Immature natural killer cell (primary cell): ENCODE measurements at regions not wholly inside any gene's neighbourhood (a gene's known extent, or its start where the extent isn't known, plus 50 kb on each side); places are given as distances from the start of the nearest gene placed in this dataset.
A peak's percentile ranks its signal among the peaks of the same experiment; 100 is the strongest.
"Not testable (repeated sequence)": the region's sequence is repeated elsewhere in the genome, so short reads cannot be mapped to it uniquely, and the experiment has no call there.

Source experiments
- DNase-seq, 3 donors: peaks; one replicate each; pipeline ENCODE4 v3.0.0; 2022; ENCODE audit warnings: mixed read lengths in 1 of 3
- H3K27ac Mint-ChIP-seq, 6 donors: one replicate each; pipeline ENCODE4 v1.8.0; 2020; ENCODE audit warnings: mixed read lengths in 6 of 6, mild to moderate bottlenecking in 5 of 6, inconsistent platforms in 4 of 6, moderate library complexity in 3 of 6
- H3K27me3 Mint-ChIP-seq, 3 donors: one replicate each; pipeline ENCODE4 v1.8.0; 2020 to 2021; ENCODE audit warnings: low read depth in 3 of 3, mild to moderate bottlenecking in 3 of 3, mixed read lengths in 3 of 3, moderate library complexity in 3 of 3, inconsistent platforms in 1 of 3
- H3K36me3 Mint-ChIP-seq, 3 donors: one replicate each; pipeline ENCODE4 v1.8.0; 2020; ENCODE audit warnings: mixed read lengths in 3 of 3, inconsistent platforms in 2 of 3, mild to moderate bottlenecking in 2 of 3
- H3K4me1 Mint-ChIP-seq, 2 donors: one replicate each; pipeline ENCODE4 v1.8.0; 2020; ENCODE audit warnings: inconsistent platforms in 2 of 2, mild to moderate bottlenecking in 2 of 2, mixed read lengths in 2 of 2, moderate library complexity in 1 of 2
- H3K4me3 Mint-ChIP-seq, 5 donors: one replicate each; pipeline ENCODE4 v1.8.0; 2020; ENCODE audit warnings: mild to moderate bottlenecking in 5 of 5, mixed read lengths in 5 of 5, inconsistent platforms in 3 of 5, moderate library complexity in 3 of 5
- H3K9me3 Mint-ChIP-seq, 6 donors: one replicate each; pipeline ENCODE4 v1.8.0; 2020; ENCODE audit warnings: mild to moderate bottlenecking in 6 of 6, mixed read lengths in 6 of 6, inconsistent platforms in 4 of 6, moderate library complexity in 3 of 6

- H3K4me3 Mint-ChIP-seq, result peak overlapping the region in 1 of 5 donors; percentile 14
- H3K9me3 Mint-ChIP-seq, DNase-seq, H3K36me3 Mint-ChIP-seq: not testable (repeated sequence)
- peak overlapping the region in 5 of 6 donors; percentile 16 to 89 (median 65) for H3K27ac Mint-ChIP-seq
- H3K27me3 Mint-ChIP-seq, result peaks cover 6 to 21% (median 7%) of the 10 kb centered on the region in 3 donors
- H3K4me1 Mint-ChIP-seq, result peaks cover 35 to 42% of the 10 kb centered on the region in 2 donors
Measured at GRCh38 chr16:29224675-29225074, 181.8 kb downstream of the NPIPB11 start.

DNA sequence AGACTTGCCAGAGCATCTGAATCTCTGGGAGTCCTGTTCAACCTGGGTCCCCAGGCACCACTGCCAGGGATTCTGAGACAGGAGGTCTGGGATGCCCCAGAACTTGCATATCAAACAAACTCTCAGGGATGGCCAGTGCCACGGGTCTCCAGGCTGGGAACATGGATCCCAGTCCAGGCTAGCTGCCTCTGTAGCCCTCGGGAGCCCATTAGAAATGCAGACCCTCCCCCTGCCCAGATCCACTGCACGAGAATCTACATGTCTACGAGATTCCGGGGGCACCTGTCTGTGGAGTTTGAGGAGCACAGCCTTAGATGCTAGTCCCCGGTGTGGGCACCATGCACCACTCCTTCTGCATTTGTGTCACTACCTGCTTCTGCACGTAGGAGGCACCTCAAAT lies 183.9 kb downstream of the NPIPB11 start:
- H3K4me1 Mint-ChIP-seq, result peaks cover 27 to 33% of the 10 kb centered on the region in 2 donors
- not testable (repeated sequence) for H3K9me3 Mint-ChIP-seq, DNase-seq, H3K4me3 Mint-ChIP-seq
- H3K36me3 Mint-ChIP-seq, result peaks cover 11 to 17% (median 13%) of the 10 kb centered on the region in 3 donors
- H3K27ac Mint-ChIP-seq, result peak overlapping the region in 1 of 6 donors; percentile 65
- H3K27me3 Mint-ChIP-seq, result peaks cover 5 to 20% (median 9%) of the 10 kb centered on the region in 3 donors

DNA sequence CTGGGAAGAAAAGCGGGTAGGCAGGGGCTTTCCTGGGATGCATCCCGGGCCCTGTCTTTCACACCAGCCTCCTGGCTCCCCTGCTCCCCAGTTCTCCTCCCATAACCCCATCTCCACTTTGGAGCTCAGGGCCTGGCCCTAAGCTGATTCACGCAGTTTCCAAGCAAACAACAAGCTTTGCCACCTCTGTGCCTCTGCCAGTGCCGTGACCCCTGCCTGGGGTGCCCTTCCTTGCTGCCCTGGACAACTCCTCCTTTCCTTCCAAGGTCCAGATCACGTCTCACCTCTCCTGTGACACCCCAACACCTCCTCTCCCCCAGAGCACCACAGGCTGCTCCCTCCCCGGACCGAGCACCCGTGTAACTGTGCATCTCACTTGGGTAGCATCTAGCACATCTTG lies 184.5 kb downstream of the NPIPB11 start:
- peaks cover 24 to 27% of the 10 kb centered on the region in 2 donors for H3K4me1 Mint-ChIP-seq
- peak overlapping the region in 2 of 6 donors; percentile 64 to 77 for H3K27ac Mint-ChIP-seq
- H3K36me3 Mint-ChIP-seq, result peaks cover 12 to 19% (median 13%) of the 10 kb centered on the region in 3 donors
- not testable (repeated sequence) for DNase-seq, H3K4me3 Mint-ChIP-seq, H3K9me3 Mint-ChIP-seq
- peaks cover 5 to 20% (median 9%) of the 10 kb centered on the region in 3 donors for H3K27me3 Mint-ChIP-seq

- H3K27ac Mint-ChIP-seq, result not testable (repeated sequence)
Measured at GRCh38 chr16:29221281-29221955, 185.1 kb downstream of the NPIPB11 start.

GRCh38 chr16:29220647-29221191 lies 185.8 kb downstream of the NPIPB11 start:
- H3K4me1 Mint-ChIP-seq, result peaks cover 16 to 18% of the 10 kb centered on the region in 2 donors
- H3K36me3 Mint-ChIP-seq, result peaks cover 13 to 18% (median 15%) of the 10 kb centered on the region in 3 donors
- H3K27ac Mint-ChIP-seq, DNase-seq, H3K9me3 Mint-ChIP-seq, H3K4me3 Mint-ChIP-seq, H3K27me3 Mint-ChIP-seq: not testable (repeated sequence)

More at GRCh38 chr16:29221281-29221955, 185.1 kb downstream of the NPIPB11 start:
- not testable (repeated sequence) for H3K9me3 Mint-ChIP-seq, H3K4me3 Mint-ChIP-seq, DNase-seq
- H3K36me3 Mint-ChIP-seq, result peaks cover 13 to 20% (median 15%) of the 10 kb centered on the region in 3 donors
- H3K4me1 Mint-ChIP-seq, result peaks cover 21 to 22% of the 10 kb centered on the region in 2 donors
- peaks cover 0 to 15% (median 4%) of the 10 kb centered on the region in 3 donors for H3K27me3 Mint-ChIP-seq

- H3K36me3 Mint-ChIP-seq, result peaks cover 13 to 21% (median 15%) of the 10 kb centered on the region in 3 donors
Measured at GRCh38 chr16:29219966-29220646, 186.4 kb downstream of the NPIPB11 start.

DNA sequence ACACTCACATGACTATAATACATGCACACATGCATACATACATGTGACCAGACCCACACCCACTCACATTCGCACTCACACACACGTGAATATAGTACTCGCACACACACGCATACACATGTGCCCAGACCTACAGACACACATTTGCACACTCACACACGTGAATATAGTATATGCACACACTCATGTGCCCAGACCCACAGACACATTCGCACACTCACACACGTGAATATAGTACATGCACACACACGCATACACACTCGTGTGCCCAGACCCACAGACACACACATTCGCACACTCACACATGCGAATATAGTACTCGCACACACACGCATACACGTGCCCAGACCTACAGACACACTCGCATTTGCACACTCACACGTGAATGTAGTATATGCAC lies 186.9 kb downstream of the NPIPB11 start:
- H3K4me1 Mint-ChIP-seq, result peaks cover 16% of the 10 kb centered on the region in 2 donors
- not testable (repeated sequence) for H3K27me3 Mint-ChIP-seq, DNase-seq, H3K9me3 Mint-ChIP-seq, H3K4me3 Mint-ChIP-seq
- peaks cover 13 to 21% (median 15%) of the 10 kb centered on the region in 3 donors for H3K36me3 Mint-ChIP-seq
- peak overlapping the region in 5 of 6 donors; percentile 3 to 77 (median 62) for H3K27ac Mint-ChIP-seq

More at GRCh38 chr16:29219966-29220646, 186.4 kb downstream of the NPIPB11 start:
- not testable (repeated sequence) for H3K9me3 Mint-ChIP-seq, DNase-seq, H3K27me3 Mint-ChIP-seq, H3K4me3 Mint-ChIP-seq
- H3K27ac Mint-ChIP-seq, result peak overlapping the region in 3 of 6 donors; percentile 3 to 77 (median 16)
- peaks cover 16 to 18% of the 10 kb centered on the region in 2 donors for H3K4me1 Mint-ChIP-seq

DNA sequence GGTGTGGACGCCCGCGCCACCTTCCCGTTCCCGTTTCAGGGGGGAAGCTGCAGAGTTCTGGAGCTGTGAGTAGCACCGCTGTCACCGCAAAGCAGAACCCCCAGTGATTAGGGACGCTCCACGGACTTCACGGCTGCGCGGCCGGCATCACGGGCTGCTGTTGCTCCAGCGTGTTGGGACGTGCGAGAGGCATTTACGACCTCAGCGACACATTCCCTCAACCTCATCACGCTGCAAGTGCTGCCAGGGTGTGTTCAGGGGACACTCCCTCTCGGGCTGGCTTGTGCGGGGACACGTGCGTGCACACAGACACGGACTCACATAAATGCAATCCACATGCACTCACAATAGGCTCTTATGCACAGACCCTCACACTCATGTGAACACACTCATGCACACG lies 187.9 kb downstream of the NPIPB11 start:
- not testable (repeated sequence) for DNase-seq, H3K27me3 Mint-ChIP-seq, H3K4me3 Mint-ChIP-seq, H3K9me3 Mint-ChIP-seq
- peaks cover 14 to 15% of the 10 kb centered on the region in 2 donors for H3K4me1 Mint-ChIP-seq
- H3K27ac Mint-ChIP-seq, result peak overlapping the region in 1 of 6 donors; percentile 69
- H3K36me3 Mint-ChIP-seq, result peaks cover 13 to 23% (median 15%) of the 10 kb centered on the region in 3 donors

GRCh38 chr16:29218171-29218570 lies 188.3 kb downstream of the NPIPB11 start:
- DNase-seq, H3K27ac Mint-ChIP-seq, H3K4me3 Mint-ChIP-seq, H3K27me3 Mint-ChIP-seq, H3K9me3 Mint-ChIP-seq: not testable (repeated sequence)
- Mint-ChIP-seq H3K4me1 (peaks cover 10 to 13% of the 10 kb centered on the region in 2 donors), H3K36me3 (peaks cover 13 to 23% (median 15%) of the 10 kb centered on the region in 3 donors)

- not testable (repeated sequence) for DNase-seq, H3K4me3 Mint-ChIP-seq, H3K9me3 Mint-ChIP-seq, H3K27ac Mint-ChIP-seq, H3K27me3 Mint-ChIP-seq, H3K4me1 Mint-ChIP-seq
- H3K36me3 Mint-ChIP-seq, result peaks cover 13 to 23% (median 15%) of the 10 kb centered on the region in 3 donors
Measured at GRCh38 chr16:29217752-29218126, 188.8 kb downstream of the NPIPB11 start.

DNA sequence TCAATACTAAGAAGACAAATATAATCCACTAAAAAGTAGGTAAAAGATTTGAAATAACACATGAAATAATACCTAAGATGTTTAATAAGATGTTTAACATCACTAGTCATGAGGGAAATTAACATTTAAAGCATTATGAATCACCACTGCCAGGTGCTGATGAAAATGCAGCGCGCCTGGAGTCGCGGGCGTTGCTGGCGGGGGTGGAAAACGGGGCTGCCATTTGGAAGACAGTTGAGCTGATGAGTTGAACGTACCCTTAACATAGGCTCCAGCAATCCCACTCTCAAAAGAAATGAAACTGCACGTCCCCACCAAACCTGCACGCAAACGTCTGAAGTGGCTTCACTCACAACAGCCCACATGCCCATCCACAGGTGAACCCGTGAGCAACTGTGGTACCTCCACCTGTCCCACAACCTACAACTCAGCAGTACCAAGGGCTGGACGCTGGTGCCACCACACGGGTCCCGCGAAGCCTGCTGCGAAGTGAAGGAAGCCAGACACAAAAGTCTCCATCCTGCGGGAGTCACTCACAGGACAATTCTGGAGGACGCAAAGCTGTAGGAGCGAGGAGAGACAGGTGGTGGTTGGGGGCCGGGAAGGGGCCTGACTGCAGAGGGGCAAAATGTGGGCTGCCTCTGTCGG lies 189.3 kb downstream of the NPIPB11 start:
- H3K4me3 Mint-ChIP-seq, H3K27me3 Mint-ChIP-seq: not testable (repeated sequence)

DNA sequence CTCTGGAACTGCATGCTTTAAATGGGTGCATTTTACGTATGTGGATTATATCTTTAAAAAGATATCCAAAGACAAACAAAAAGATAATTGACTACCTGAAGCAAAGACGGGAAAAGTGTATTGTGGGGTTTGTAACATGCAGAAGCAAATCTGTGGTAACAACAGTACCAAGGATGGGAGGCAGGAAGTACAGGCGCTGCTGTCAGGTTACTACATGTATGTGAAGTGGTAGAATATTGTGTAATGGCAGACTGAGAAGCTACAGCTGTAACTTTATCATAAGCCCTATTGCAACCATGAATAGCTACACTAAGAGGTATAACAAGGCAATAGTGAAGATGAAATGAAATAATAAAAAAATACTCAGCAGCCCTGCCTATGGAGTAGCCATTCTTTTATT lies 192.7 kb downstream of the NPIPB11 start:
- H3K36me3 Mint-ChIP-seq, result peaks cover 0 to 25% (median 14%) of the 10 kb centered on the region in 3 donors
- DNase-seq, H3K4me3 Mint-ChIP-seq, H3K27me3 Mint-ChIP-seq, H3K4me1 Mint-ChIP-seq, H3K9me3 Mint-ChIP-seq: not testable (repeated sequence)
- peak overlapping the region in 3 of 6 donors; percentile 13 to 38 (median 35) for H3K27ac Mint-ChIP-seq

More for the DNA sequence above, 189.3 kb downstream of the NPIPB11 start:
- not testable (repeated sequence) for H3K4me1 Mint-ChIP-seq, DNase-seq, H3K9me3 Mint-ChIP-seq
- peak overlapping the region in 3 of 6 donors; percentile 46 to 55 (median 48) for H3K27ac Mint-ChIP-seq
- peaks cover 13 to 23% (median 15%) of the 10 kb centered on the region in 3 donors for H3K36me3 Mint-ChIP-seq

DNA sequence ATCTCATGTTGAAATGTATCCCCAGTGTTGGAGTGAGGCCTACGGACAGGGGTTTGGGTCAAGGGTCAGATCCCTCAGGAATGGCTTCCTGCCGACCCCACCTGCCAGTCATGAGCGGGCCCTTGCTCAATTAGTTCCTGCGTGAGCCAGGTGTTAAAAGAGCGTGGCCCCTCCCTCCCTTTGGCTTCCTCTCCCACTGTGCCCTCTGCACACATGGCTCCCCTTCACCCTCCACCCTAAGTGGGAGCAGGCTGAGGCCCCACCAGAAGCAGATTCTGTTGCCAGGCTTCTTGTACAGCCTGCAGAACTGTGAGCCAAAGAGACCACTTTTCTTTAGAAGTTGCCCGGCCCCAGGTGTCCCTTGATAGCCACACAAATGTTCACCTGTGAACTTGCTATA lies 193.3 kb downstream of the NPIPB11 start:
- peaks cover 0 to 24% (median 14%) of the 10 kb centered on the region in 3 donors for H3K36me3 Mint-ChIP-seq
- peak overlapping the region in 1 of 6 donors; percentile 13 for H3K27ac Mint-ChIP-seq
- H3K4me1 Mint-ChIP-seq, DNase-seq, H3K4me3 Mint-ChIP-seq, H3K9me3 Mint-ChIP-seq, H3K27me3 Mint-ChIP-seq: not testable (repeated sequence)
